AG09309 (cell line): ENCODE measurements at regions not wholly inside any gene's neighbourhood (a gene's known extent, or its start where the extent isn't known, plus 50 kb on each side); places are given as distances from the start of the nearest gene placed in this dataset.

Experiments used
- DNase-seq: peaks from one replicate; pipeline ENCODE4 v3.0.0-alpha.2; 2010; ENCODE audit warnings: low read depth
- H3K4me3 ChIP-seq: 2 replicates; pipeline ENCODE4 v1.5.1; 2011; ENCODE audit warnings: mild to moderate bottlenecking, low read depth, low read length, moderate library complexity; ENCODE audit not compliant: control insufficient read depth
- CTCF ChIP-seq: IDR thresholded peaks from 2 replicates; pipeline ENCODE4 v1.5.1; 2011; ENCODE audit warnings: mild to moderate bottlenecking, low read depth, low read length, inconsistent platforms; ENCODE audit not compliant: insufficient read depth, control insufficient read depth; ENCODE audit errors: missing control alignments

- TF ChIP-seq CTCF, result no peak
- no peak overlapping the region for H3K4me3 ChIP-seq
- DNase-seq, result no peak
These were observed 188.6 kb downstream of the ALG10 start for GRCh38 chr12:34210689-34211530.

GRCh38 chr12:34212651-34213050, 190.4 kb downstream of the ALG10 start:
- TF ChIP-seq CTCF, result no peak
- H3K4me3 ChIP-seq, result no peak overlapping the region
- DNase-seq, result no peak

GRCh38 chr12:34214011-34214410, 191.7 kb downstream of the ALG10 start:
- no peak for TF ChIP-seq CTCF

DNA sequence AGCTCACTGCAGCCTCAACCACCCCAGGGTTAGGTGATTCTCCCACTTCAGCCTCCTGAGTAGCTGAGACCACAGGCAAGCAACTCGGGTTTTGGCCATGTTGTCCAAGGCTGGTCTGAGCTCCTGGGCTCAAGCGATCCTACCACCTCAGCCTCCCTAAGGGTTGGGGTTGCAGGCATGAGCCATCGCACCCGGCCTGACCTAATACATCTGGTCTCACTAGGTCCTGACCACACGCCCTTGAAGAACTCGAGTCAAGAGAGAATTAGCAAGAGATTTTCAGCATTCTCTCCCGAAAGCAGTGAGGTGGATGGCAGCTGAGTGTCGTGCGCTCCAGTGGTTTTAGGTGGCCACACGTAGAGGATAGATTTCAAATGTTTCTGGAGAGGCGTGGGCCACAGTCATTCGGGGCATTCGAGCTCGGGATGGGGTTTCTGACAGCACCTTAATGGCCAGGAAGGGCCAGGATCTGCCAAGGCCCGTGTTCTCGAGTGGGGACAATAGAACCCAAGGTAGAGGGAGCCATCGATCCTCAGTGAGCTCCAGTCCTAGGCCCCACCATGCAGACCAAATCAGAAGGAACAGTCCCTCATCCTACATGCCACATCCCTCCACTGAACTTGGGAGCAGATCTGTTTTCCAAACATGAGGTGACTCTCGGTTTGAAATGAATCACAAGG, 193.1 kb downstream of the ALG10 start:
- H3K4me3 ChIP-seq, result no peak overlapping the region
- DNase-seq, result no peak
- TF ChIP-seq CTCF, result no peak

More at GRCh38 chr12:34214011-34214410, 191.7 kb downstream of the ALG10 start:
- H3K4me3 ChIP-seq, result no peak overlapping the region
- DNase-seq, result no peak

GRCh38 chr12:34215893-34216285, 193.6 kb downstream of the ALG10 start:
- TF ChIP-seq CTCF, result no peak
- H3K4me3 ChIP-seq, result no peak overlapping the region
- DNase-seq, result no peak

DNA sequence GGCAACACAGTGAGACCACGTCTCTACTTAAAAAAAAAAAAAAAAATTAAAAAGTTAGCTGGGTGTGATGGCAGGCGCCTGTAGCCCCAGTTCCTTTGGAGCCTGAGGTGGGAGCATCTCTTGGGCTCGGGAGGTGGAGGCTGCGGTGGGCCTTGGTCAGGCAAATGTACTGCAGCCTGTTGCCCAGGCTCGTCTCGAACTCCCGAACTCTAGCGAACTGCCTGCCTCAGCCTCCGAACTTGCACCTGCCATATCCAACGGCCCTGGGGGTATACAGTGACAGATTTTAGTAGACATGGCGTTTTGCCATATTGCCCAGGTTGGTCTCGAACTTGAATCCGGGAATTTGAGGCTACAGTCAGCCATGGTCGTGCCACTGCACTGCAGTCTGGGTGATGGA, 195.4 kb downstream of the ALG10 start:
- H3K4me3 ChIP-seq, result no peak overlapping the region
- DNase-seq, result no peak
- TF ChIP-seq CTCF, result no peak
